ENCODE measurements at regions not wholly inside any gene's neighbourhood (a gene's known extent, or its start where the extent isn't known, plus 50 kb on each side); places are given as distances from the start of the nearest gene placed in this dataset.

- Histone ChIP-seq H3K27me3 (ENCODE audit: low read depth, low read length) (no peaks in the 10 kb centered on the region), H2AFZ (ENCODE audit: low read depth, low read length) (no peak overlapping the region), H3K4me3 (ENCODE audit: low read length) (no peak overlapping the region), H3K9me3 (ENCODE audit: insufficient read depth, low read length) (0 out of 2 replicates have a peak, but pooled peaks cover 7% of the 10 kb centered on the region), H4K20me1 (ENCODE audit: insufficient read depth, low read length) (no peaks in the 10 kb centered on the region), H3K36me3 (replicated peaks; ENCODE audit: low read depth, low read length) (no peaks in the 10 kb centered on the region), H3K4me2 (ENCODE audit: low read length) (no peak overlapping the region), H3K4me1 (ENCODE audit: low read length) (no peaks in the 10 kb centered on the region), H3K79me2 (ENCODE audit: low read length) (no peaks in the 10 kb centered on the region), H3K9ac (ENCODE audit: low read length) (no peak overlapping the region), H3K27ac (ENCODE audit: low read length) (no peak overlapping the region)
- TF ChIP-seq CTCF (IDR thresholded peaks at IDR 0.05; ENCODE audit: low read depth, low read length), result no peak
- no peak for TF ChIP-seq EZH2phosphoT487 (IDR thresholded peaks at IDR 0.05; ENCODE audit: low read depth)
Measured at GRCh38 chr11:42536611-42537360, 775.0 kb upstream of the API5 start.

- no peaks in the 10 kb centered on the region for H3K36me3 ChIP-seq (replicated peaks; ENCODE audit: low read depth, low read length)
Measured at GRCh38 chr11:42542336-42542735, 769.5 kb upstream of the API5 start.

GRCh38 chr11:42543844-42544419 is 767.9 kb upstream of the API5 start:
- Histone ChIP-seq H4K20me1 (ENCODE audit: insufficient read depth, low read length) (no peaks in the 10 kb centered on the region), H3K4me1 (ENCODE audit: low read length) (no peaks in the 10 kb centered on the region), H3K4me3 (ENCODE audit: low read length) (no peak overlapping the region), H3K36me3 (replicated peaks; ENCODE audit: low read depth, low read length) (no peaks in the 10 kb centered on the region), H3K79me2 (ENCODE audit: low read length) (no peaks in the 10 kb centered on the region), H3K27ac (ENCODE audit: low read length) (no peak overlapping the region), H3K27me3 (ENCODE audit: low read depth, low read length) (no peaks in the 10 kb centered on the region), H3K9ac (ENCODE audit: low read length) (no peak overlapping the region), H2AFZ (ENCODE audit: low read depth, low read length) (no peak overlapping the region), H3K9me3 (ENCODE audit: insufficient read depth, low read length) (0 out of 2 replicates have a peak, but pooled peaks cover 7% of the 10 kb centered on the region), H3K4me2 (ENCODE audit: low read length) (no peak overlapping the region)
- TF ChIP-seq EZH2phosphoT487 (IDR thresholded peaks at IDR 0.05; ENCODE audit: low read depth) (no peak), CTCF (IDR thresholded peaks at IDR 0.05; ENCODE audit: low read depth, low read length) (no peak)

More at GRCh38 chr11:42542336-42542735, 769.5 kb upstream of the API5 start:
- Histone ChIP-seq H3K27me3 (ENCODE audit: low read depth, low read length) (no peaks in the 10 kb centered on the region), H3K9me3 (ENCODE audit: insufficient read depth, low read length) (0 out of 2 replicates have a peak, but pooled peaks cover 7% of the 10 kb centered on the region), H4K20me1 (ENCODE audit: insufficient read depth, low read length) (no peaks in the 10 kb centered on the region), H2AFZ (ENCODE audit: low read depth, low read length) (no peak overlapping the region), H3K9ac (ENCODE audit: low read length) (no peak overlapping the region), H3K79me2 (ENCODE audit: low read length) (no peaks in the 10 kb centered on the region), H3K4me2 (ENCODE audit: low read length) (no peak overlapping the region), H3K27ac (ENCODE audit: low read length) (no peak overlapping the region), H3K4me3 (ENCODE audit: low read length) (no peak overlapping the region), H3K4me1 (ENCODE audit: low read length) (no peaks in the 10 kb centered on the region)
- TF ChIP-seq CTCF (IDR thresholded peaks at IDR 0.05; ENCODE audit: low read depth, low read length) (no peak), EZH2phosphoT487 (IDR thresholded peaks at IDR 0.05; ENCODE audit: low read depth) (no peak)

GRCh38 chr11:42544726-42545125 is 767.1 kb upstream of the API5 start:
- TF ChIP-seq CTCF (IDR thresholded peaks at IDR 0.05; ENCODE audit: low read depth, low read length) (no peak), EZH2phosphoT487 (IDR thresholded peaks at IDR 0.05; ENCODE audit: low read depth) (no peak)
- Histone ChIP-seq H3K27ac (ENCODE audit: low read length) (no peak overlapping the region), H3K9me3 (ENCODE audit: insufficient read depth, low read length) (0 out of 2 replicates have a peak, but pooled peaks cover 7% of the 10 kb centered on the region), H2AFZ (ENCODE audit: low read depth, low read length) (no peak overlapping the region), H3K79me2 (ENCODE audit: low read length) (no peaks in the 10 kb centered on the region), H3K9ac (ENCODE audit: low read length) (no peak overlapping the region), H3K27me3 (ENCODE audit: low read depth, low read length) (no peaks in the 10 kb centered on the region), H3K4me2 (ENCODE audit: low read length) (no peak overlapping the region), H3K4me3 (ENCODE audit: low read length) (no peak overlapping the region), H3K4me1 (ENCODE audit: low read length) (no peaks in the 10 kb centered on the region), H4K20me1 (ENCODE audit: insufficient read depth, low read length) (no peaks in the 10 kb centered on the region), H3K36me3 (replicated peaks; ENCODE audit: low read depth, low read length) (no peaks in the 10 kb centered on the region)

Data from OCI-LY3 (cell line).